Endometrial microvascular endothelial cells (primary cell): ENCODE measurements at regions not wholly inside any gene's neighbourhood (a gene's known extent, or its start where the extent isn't known, plus 50 kb on each side); places are given as distances from the start of the nearest gene placed in this dataset.

Experiments used
- in situ Hi-C: cut with HindIII; loops from 2 replicates; pipeline ENCODE4 v1.10.0; 2017; ENCODE audit warnings: low sequenced_read_pairs, low pct_unique_long_range_greater_than_20kb; ENCODE audit errors: inconsistent ontology term

- in situ Hi-C loops: loop anchor here (25.0 kb wide), 1 partner anchor 326 kb away; no protein-coding TSS in a partner anchor
Measured at GRCh38 chr11:128310676-128311445, 276.5 kb downstream of the ETS1 start.

GRCh38 chr11:128310005-128310404 lies 277.4 kb downstream of the ETS1 start:
- in situ Hi-C loops: loop anchor here (25.0 kb wide), 1 partner anchor 327 kb away; no protein-coding TSS in a partner anchor

GRCh38 chr11:128308794-128309193 lies 278.6 kb downstream of the ETS1 start:
- in situ Hi-C loops: loop anchor here (25.0 kb wide), 1 partner anchor 329 kb away; no protein-coding TSS in a partner anchor

GRCh38 chr11:128305588-128305987 lies 281.8 kb downstream of the ETS1 start:
- in situ Hi-C loops: loop anchor here (25.0 kb wide), 1 partner anchor 332 kb away; no protein-coding TSS in a partner anchor

- in situ Hi-C loops: loop anchor here (25.0 kb wide), 1 partner anchor 332 kb away; no protein-coding TSS in a partner anchor
Measured at GRCh38 chr11:128304666-128305485, 282.5 kb downstream of the ETS1 start.

GRCh38 chr11:128304116-128304515 lies 283.2 kb downstream of the ETS1 start:
- in situ Hi-C loops: loop anchor here (25.0 kb wide), 1 partner anchor 333 kb away; no protein-coding TSS in a partner anchor

GRCh38 chr11:128303383-128303782 lies 284.0 kb downstream of the ETS1 start:
- in situ Hi-C loops: loop anchor here (25.0 kb wide), 1 partner anchor 334 kb away; no protein-coding TSS in a partner anchor

GRCh38 chr11:128302425-128303186 lies 284.8 kb downstream of the ETS1 start:
- in situ Hi-C loops: loop anchor here (25.0 kb wide), 1 partner anchor 335 kb away; no protein-coding TSS in a partner anchor

- in situ Hi-C loops: loop anchor here (25.0 kb wide), 1 partner anchor 336 kb away; no protein-coding TSS in a partner anchor
Measured at GRCh38 chr11:128301756-128302155, 285.6 kb downstream of the ETS1 start.

- in situ Hi-C loops: loop anchor here (25.0 kb wide), 1 partner anchor 337 kb away; no protein-coding TSS in a partner anchor
Measured at GRCh38 chr11:128300785-128301184, 286.6 kb downstream of the ETS1 start.

GRCh38 chr11:128299132-128299726 lies 288.1 kb downstream of the ETS1 start:
- in situ Hi-C loops: loop anchor here (25.0 kb wide), 1 partner anchor 112 kb away; no protein-coding TSS in a partner anchor

GRCh38 chr11:128298271-128298670 lies 289.1 kb downstream of the ETS1 start:
- in situ Hi-C loops: loop anchor here (25.0 kb wide), 1 partner anchor 111 kb away; no protein-coding TSS in a partner anchor

GRCh38 chr11:128297805-128298204 lies 289.6 kb downstream of the ETS1 start:
- in situ Hi-C loops: loop anchor here (25.0 kb wide), 1 partner anchor 111 kb away; no protein-coding TSS in a partner anchor

GRCh38 chr11:128297091-128297651 lies 290.2 kb downstream of the ETS1 start:
- in situ Hi-C loops: loop anchor here (25.0 kb wide), 1 partner anchor 110 kb away; no protein-coding TSS in a partner anchor

GRCh38 chr11:128294671-128295050 lies 292.7 kb downstream of the ETS1 start:
- in situ Hi-C loops: loop anchor here (25.0 kb wide), 1 partner anchor 107 kb away; no protein-coding TSS in a partner anchor

- in situ Hi-C loops: loop anchor here (25.0 kb wide), 1 partner anchor 107 kb away; no protein-coding TSS in a partner anchor
Measured at GRCh38 chr11:128294001-128294670, 293.2 kb downstream of the ETS1 start.

- in situ Hi-C loops: loop anchor here (25.0 kb wide), 1 partner anchor 105 kb away; no protein-coding TSS in a partner anchor
Measured at GRCh38 chr11:128291835-128292234, 295.5 kb downstream of the ETS1 start.
